Thyroid gland (tissue), 4 donors: ENCODE measurements at regions not wholly inside any gene's neighbourhood (a gene's known extent, or its start where the extent isn't known, plus 50 kb on each side); places are given as distances from the start of the nearest gene placed in this dataset.

Experiments used
- DNase-seq, 2 donors: peaks; one replicate each; pipeline ENCODE4 v3.0.0-alpha.2; 2019
- H3K27ac ChIP-seq, 3 donors: fragments of 200-600 bp; sonication (generic); 1 replicate in 2 of 3; 2 replicates in 1 of 3; pipeline ENCODE4 v1.5.1; 2016 to 2019; ENCODE audit warnings: mild to moderate bottlenecking in 1 of 3, moderate library complexity in 1 of 3
- H3K27me3 ChIP-seq: fragments of 200-600 bp; sonication (generic); one replicate; pipeline ENCODE4 v1.5.1; 2019
- H3K36me3 ChIP-seq, 2 donors: fragments of 200-600 bp; sonication (generic); one replicate each; pipeline ENCODE4 v1.5.1; 2016 to 2019
- H3K4me1 ChIP-seq, 2 donors: fragments of 200-600 bp; sonication (generic); one replicate each; pipeline ENCODE4 v1.5.1; 2017 to 2019
- H3K4me3 ChIP-seq, 3 donors: fragments of 200-600 bp; sonication (generic); replicated peaks in 1 of 3; 1 replicate in 2 of 3; 2 replicates in 1 of 3; pipeline ENCODE4 v1.5.1; 2016; ENCODE audit warnings: mild to moderate bottlenecking in 1 of 3
- H3K9me3 ChIP-seq: fragments of 200-600 bp; sonication (generic); one replicate; pipeline ENCODE4 v1.5.1; 2017
- CTCF ChIP-seq, 6 experiments: fragments of 200-600 bp in 3 of 6; fragments of 450-650 bp in 3 of 6; sonication (generic) in 3 of 6; IDR thresholded peaks; one replicate each; pipeline ENCODE4 v1.5.1; 2016 to 2019; ENCODE audit warnings: antibody characterized with exemption in 6 of 6, mild to moderate bottlenecking in 2 of 6, inconsistent platforms in 1 of 6, moderate library complexity in 1 of 6
- POLR2A ChIP-seq, 2 donors: fragments of 450-650 bp; IDR thresholded peaks; one replicate each; pipeline ENCODE4 v1.6.1; 2017; ENCODE audit warnings: antibody characterized with exemption in 2 of 2, mild to moderate bottlenecking in 2 of 2, moderate library complexity in 1 of 2
- WGBS, 2 donors: methylation state at CpG; one replicate each; pipeline ENCODE4 v1.1.5; 2017; 5-methylcytosine and 5-hydroxymethylcytosine counted together
- intact Hi-C: fragments of 100-400 bp; cut with DNase I; formaldehyde crosslinking; loops from one replicate; pipeline ENCODE4 v1.15.1; 2023

GRCh38 chr2:217749008-217749407 is 253.8 kb downstream of the TNS1 start:
- TF ChIP-seq POLR2A (IDR thresholded peaks at IDR 0.05) (no peak), CTCF (IDR thresholded peaks at IDR 0.05) (no peak)
- H3K27me3 ChIP-seq, result no peaks in the 10 kb centered on the region
- peaks cover 0 to 8% of the 10 kb centered on the region in 2 donors for H3K4me1 ChIP-seq
- H3K4me3 ChIP-seq, result no peak overlapping the region
- 66 to 78% methylated on average over 2 to 3 of the region's 5 CpGs for WGBS, 2 donors
- intact Hi-C loops, result no loop called here
- DNase-seq, result no peak
- H3K9me3 ChIP-seq, result no peaks in the 10 kb centered on the region
- H3K36me3 ChIP-seq, result no peaks in the 10 kb centered on the region
- H3K27ac ChIP-seq, result no peak overlapping the region

- no peak for DNase-seq
- Histone ChIP-seq H3K27me3 (no peaks in the 10 kb centered on the region), H3K4me3 (no peak overlapping the region), H3K36me3 (no peaks in the 10 kb centered on the region), H3K9me3 (no peaks in the 10 kb centered on the region), H3K4me1 (no peaks in the 10 kb centered on the region), H3K27ac (no peak overlapping the region)
- intact Hi-C loops, result no loop called here
- TF ChIP-seq CTCF (IDR thresholded peaks at IDR 0.05) (no peak), POLR2A (IDR thresholded peaks at IDR 0.05) (no peak)
- 87 to 95% methylated on average over 3 of the region's 3 CpGs for WGBS, 2 donors
Measured at GRCh38 chr2:217746808-217747207, 256.0 kb downstream of the TNS1 start.

GRCh38 chr2:217743966-217744761 is 258.6 kb downstream of the TNS1 start:
- no peak overlapping the region for H3K27ac ChIP-seq
- WGBS, 2 donors, result 83 to 84% methylated on average over 6 of the region's 6 CpGs

GRCh38 chr2:217743407-217743806 is 259.4 kb downstream of the TNS1 start:
- no peaks in the 10 kb centered on the region for H3K9me3 ChIP-seq
- no peak overlapping the region for H3K4me3 ChIP-seq
- WGBS, 2 donors, result 89 to 93% methylated on average over 2 of the region's 2 CpGs
- H3K4me1 ChIP-seq, result peaks cover 0 to 4% of the 10 kb centered on the region in 2 donors
- no peak for DNase-seq
- H3K27me3 ChIP-seq, result no peaks in the 10 kb centered on the region
- H3K36me3 ChIP-seq, result no peaks in the 10 kb centered on the region
- no peak for TF ChIP-seq CTCF (IDR thresholded peaks at IDR 0.05)
- TF ChIP-seq POLR2A (IDR thresholded peaks at IDR 0.05), result no peak
- intact Hi-C loops, result no loop called here
- no peak overlapping the region for H3K27ac ChIP-seq

More at GRCh38 chr2:217743966-217744761, 258.6 kb downstream of the TNS1 start:
- H3K4me3 ChIP-seq, result no peak overlapping the region
- no peaks in the 10 kb centered on the region for H3K27me3 ChIP-seq
- no peaks in the 10 kb centered on the region for H3K9me3 ChIP-seq
- TF ChIP-seq POLR2A (IDR thresholded peaks at IDR 0.05), result no peak
- H3K36me3 ChIP-seq, result no peaks in the 10 kb centered on the region
- H3K4me1 ChIP-seq, result peaks cover 0 to 4% of the 10 kb centered on the region in 2 donors
- peak in 1 of 2 donors; percentile 5 for DNase-seq
- intact Hi-C loops, result no loop called here

- H3K36me3 ChIP-seq, result no peaks in the 10 kb centered on the region
- H3K27me3 ChIP-seq, result no peaks in the 10 kb centered on the region
- H3K9me3 ChIP-seq, result no peaks in the 10 kb centered on the region
- H3K4me1 ChIP-seq, result peaks cover 0 to 4% of the 10 kb centered on the region in 2 donors
- TF ChIP-seq POLR2A (IDR thresholded peaks at IDR 0.05), result no peak
- TF ChIP-seq CTCF (IDR thresholded peaks at IDR 0.05), result no peak
- H3K4me3 ChIP-seq, result no peak overlapping the region
- no peak overlapping the region for H3K27ac ChIP-seq
- WGBS, 2 donors, result 89 to 97% methylated on average over 5 of the region's 5 CpGs
- DNase-seq, result no peak
- intact Hi-C loops, result no loop called here
Measured at GRCh38 chr2:217742841-217743240, 260.0 kb downstream of the TNS1 start.
